ENCODE measurements at regions not wholly inside any gene's neighbourhood (a gene's known extent, or its start where the extent isn't known, plus 50 kb on each side); places are given as distances from the start of the nearest gene placed in this dataset.

- intact Hi-C loops (cut with DNase I) = no loop called here
- WGBS = 94% methylated on average over 3 of the region's 3 CpGs
Observed at GRCh38 chr6:113526995-113527394, 330.1 kb upstream of the MARCKS start.

DNA sequence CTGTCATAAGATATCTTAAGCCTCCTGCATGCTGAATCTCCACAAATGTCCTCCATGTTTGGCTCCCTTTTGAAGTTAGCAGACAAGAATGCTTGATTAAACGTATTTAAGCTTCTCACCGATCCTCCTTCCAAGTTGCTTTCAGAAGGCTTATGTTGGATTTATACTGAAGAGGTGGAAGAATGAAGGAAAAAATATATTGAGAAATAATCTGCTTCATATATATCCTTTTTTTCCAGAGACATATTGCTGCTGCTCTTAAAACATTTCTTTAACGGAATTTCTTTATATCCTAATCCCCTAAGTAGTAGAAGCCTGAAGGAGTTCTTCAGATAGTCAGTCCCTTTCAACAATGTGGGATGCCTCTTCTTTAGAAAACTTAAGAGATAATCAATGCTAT, 329.0 kb upstream of the MARCKS start:
- WGBS = 88% methylated on average over 3 of the region's 3 CpGs
- H3K27ac ChIP-seq (replicated peaks in 1 of 4) = no peak overlapping the region

More at GRCh38 chr6:113526995-113527394, 330.1 kb upstream of the MARCKS start:
- no peaks in the 10 kb centered on the region for H3K27me3 ChIP-seq
- no peaks in the 10 kb centered on the region for H3K9me3 ChIP-seq
- no peak for DNase-seq (ENCODE audit: extremely low spot score)
- H3K36me3 ChIP-seq = no peaks in the 10 kb centered on the region
- H3K27ac ChIP-seq (replicated peaks in 1 of 4) = no peak overlapping the region
- H3K4me3 ChIP-seq = no peak overlapping the region
- TF ChIP-seq POLR2AphosphoS5 (IDR thresholded peaks at IDR 0.05) = no peak
- no peak for TF ChIP-seq POLR2A (IDR thresholded peaks at IDR 0.05; ENCODE audit: low read depth)
- TF ChIP-seq CTCF (IDR thresholded peaks at IDR 0.05) = no peak
- no peak for TF ChIP-seq EP300 (IDR thresholded peaks at IDR 0.05)
- no peaks in the 10 kb centered on the region for H3K4me1 ChIP-seq

DNA sequence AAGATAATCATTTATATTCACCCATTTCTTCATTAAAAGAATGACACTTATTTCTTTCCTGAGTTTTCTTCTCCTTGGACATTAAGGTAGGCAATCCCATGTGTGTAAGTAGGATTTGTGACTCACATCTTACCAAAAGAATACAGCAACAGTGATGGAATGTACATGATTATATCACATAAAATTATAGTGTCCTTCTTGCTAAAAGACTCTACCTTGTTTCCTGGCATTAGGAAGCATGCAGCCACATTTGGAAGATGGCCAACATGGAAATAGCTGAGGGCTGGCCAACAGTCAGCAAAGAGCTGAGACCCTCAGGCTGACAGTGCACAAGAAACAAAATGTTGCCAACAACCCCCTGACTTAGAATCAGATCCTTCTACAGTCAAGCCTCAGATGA, 327.9 kb upstream of the MARCKS start:
- no peak overlapping the region for H3K27ac ChIP-seq (replicated peaks in 1 of 4)
- H3K36me3 ChIP-seq = no peaks in the 10 kb centered on the region
- TF ChIP-seq POLR2A (IDR thresholded peaks at IDR 0.05; ENCODE audit: low read depth) (no peak), POLR2AphosphoS5 (IDR thresholded peaks at IDR 0.05) (no peak), CTCF (IDR thresholded peaks at IDR 0.05) (no peak), EP300 (IDR thresholded peaks at IDR 0.05) (no peak)
- no peak overlapping the region for H3K4me3 ChIP-seq
- intact Hi-C loops (cut with DNase I) = no loop called here
- no peaks in the 10 kb centered on the region for H3K9me3 ChIP-seq
- H3K27me3 ChIP-seq = no peaks in the 10 kb centered on the region
- no peak for DNase-seq (ENCODE audit: extremely low spot score)
- no peaks in the 10 kb centered on the region for H3K4me1 ChIP-seq

More for the DNA sequence above, 329.0 kb upstream of the MARCKS start:
- intact Hi-C loops (cut with DNase I) = no loop called here
- Histone ChIP-seq H3K4me3 (no peak overlapping the region), H3K4me1 (no peaks in the 10 kb centered on the region), H3K27me3 (no peaks in the 10 kb centered on the region), H3K36me3 (no peaks in the 10 kb centered on the region), H3K9me3 (no peaks in the 10 kb centered on the region)
- no peak for TF ChIP-seq CTCF (IDR thresholded peaks at IDR 0.05)
- no peak for TF ChIP-seq EP300 (IDR thresholded peaks at IDR 0.05)
- TF ChIP-seq POLR2A (IDR thresholded peaks at IDR 0.05; ENCODE audit: low read depth) = no peak
- no peak for TF ChIP-seq POLR2AphosphoS5 (IDR thresholded peaks at IDR 0.05)
- no peak for DNase-seq (ENCODE audit: extremely low spot score)

- DNase-seq (ENCODE audit: extremely low spot score) = no peak
- TF ChIP-seq POLR2A (IDR thresholded peaks at IDR 0.05; ENCODE audit: low read depth) (no peak), CTCF (IDR thresholded peaks at IDR 0.05) (no peak), EP300 (IDR thresholded peaks at IDR 0.05) (no peak), POLR2AphosphoS5 (IDR thresholded peaks at IDR 0.05) (no peak)
- Histone ChIP-seq H3K4me1 (no peaks in the 10 kb centered on the region), H3K9me3 (no peaks in the 10 kb centered on the region), H3K27me3 (no peaks in the 10 kb centered on the region), H3K27ac (replicated peaks in 1 of 4) (no peak overlapping the region), H3K4me3 (no peak overlapping the region), H3K36me3 (no peaks in the 10 kb centered on the region)
- intact Hi-C loops (cut with DNase I) = no loop called here
- 93% methylated on average over 1 of the region's 1 CpG for WGBS
Observed at GRCh38 chr6:113529879-113530278, 327.3 kb upstream of the MARCKS start.

- WGBS = 82% methylated on average over 4 of the region's 4 CpGs
- DNase-seq (ENCODE audit: extremely low spot score) = no peak
- H3K4me3 ChIP-seq = no peak overlapping the region
- H3K4me1 ChIP-seq = no peaks in the 10 kb centered on the region
- intact Hi-C loops (cut with DNase I) = no loop called here
- TF ChIP-seq EP300 (IDR thresholded peaks at IDR 0.05) (no peak), POLR2AphosphoS5 (IDR thresholded peaks at IDR 0.05) (no peak), POLR2A (IDR thresholded peaks at IDR 0.05; ENCODE audit: low read depth) (no peak), CTCF (IDR thresholded peaks at IDR 0.05) (no peak)
- no peaks in the 10 kb centered on the region for H3K27me3 ChIP-seq
- H3K36me3 ChIP-seq = no peaks in the 10 kb centered on the region
- no peaks in the 10 kb centered on the region for H3K9me3 ChIP-seq
- no peak overlapping the region for H3K27ac ChIP-seq (replicated peaks in 1 of 4)
Observed at GRCh38 chr6:113530769-113531168, 326.4 kb upstream of the MARCKS start.
